Upper lobe of left lung (tissue), 4 donors: ENCODE measurements at regions not wholly inside any gene's neighbourhood (a gene's known extent, or its start where the extent isn't known, plus 50 kb on each side); places are given as distances from the start of the nearest gene placed in this dataset.
"Not testable (repeated sequence)": the region's sequence is repeated elsewhere in the genome, so short reads cannot be mapped to it uniquely, and the experiment has no call there.

Experiments used
- EP300 ChIP-seq, 4 donors: sonication (generic); formaldehyde crosslinking; IDR thresholded peaks; one replicate each; pipeline ENCODE4 v1.5.1; 2017; ENCODE audit warnings: antibody characterized with exemption in 4 of 4, control low read depth in 2 of 4
- POLR2A ChIP-seq, 4 donors: fragments of 450-650 bp; IDR thresholded peaks; one replicate each; pipeline ENCODE4 v1.5.1; 2016 to 2017; ENCODE audit warnings: antibody characterized with exemption in 4 of 4, mild to moderate bottlenecking in 2 of 4
- POLR2AphosphoS5 ChIP-seq, 2 donors: sonication (generic); formaldehyde crosslinking; IDR thresholded peaks; one replicate each; pipeline ENCODE4 v1.5.1; 2017; ENCODE audit warnings: antibody characterized with exemption in 2 of 2
- TF ChIP-seq, protein P1 (sequence below), 6 experiments: fragments of 450-650 bp in 4 of 6; fragments of 200-600 bp in 2 of 6; sonication (generic) in 2 of 6; IDR thresholded peaks; one replicate each; pipeline ENCODE4 v1.5.1; 2016 to 2019; ENCODE audit warnings: antibody characterized with exemption in 6 of 6

DNA sequence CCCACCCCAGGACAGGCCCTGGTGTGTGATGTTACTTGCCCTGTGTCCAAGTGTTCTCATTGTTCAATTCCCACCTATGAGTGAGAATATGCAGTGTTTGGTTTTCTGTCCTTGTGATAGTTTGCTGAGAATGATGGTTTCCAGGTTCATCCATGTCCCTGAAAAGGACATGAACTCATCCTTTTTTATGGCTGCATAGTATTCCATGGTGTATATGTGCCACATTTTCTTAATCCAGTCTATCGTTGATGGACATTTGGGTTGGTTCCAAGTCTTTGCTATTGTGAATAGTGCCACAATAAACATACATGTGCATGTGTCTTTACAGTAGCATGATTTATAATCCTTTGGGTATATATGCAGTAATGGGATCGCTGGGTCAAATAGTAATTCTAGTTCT lies 340.2 kb upstream of the MEIS1 start:
- not testable (repeated sequence) for TF ChIP-seq POLR2A, EP300, POLR2AphosphoS5 (IDR thresholded peaks at IDR 0.05)
- TF ChIP-seq, protein P1, sequence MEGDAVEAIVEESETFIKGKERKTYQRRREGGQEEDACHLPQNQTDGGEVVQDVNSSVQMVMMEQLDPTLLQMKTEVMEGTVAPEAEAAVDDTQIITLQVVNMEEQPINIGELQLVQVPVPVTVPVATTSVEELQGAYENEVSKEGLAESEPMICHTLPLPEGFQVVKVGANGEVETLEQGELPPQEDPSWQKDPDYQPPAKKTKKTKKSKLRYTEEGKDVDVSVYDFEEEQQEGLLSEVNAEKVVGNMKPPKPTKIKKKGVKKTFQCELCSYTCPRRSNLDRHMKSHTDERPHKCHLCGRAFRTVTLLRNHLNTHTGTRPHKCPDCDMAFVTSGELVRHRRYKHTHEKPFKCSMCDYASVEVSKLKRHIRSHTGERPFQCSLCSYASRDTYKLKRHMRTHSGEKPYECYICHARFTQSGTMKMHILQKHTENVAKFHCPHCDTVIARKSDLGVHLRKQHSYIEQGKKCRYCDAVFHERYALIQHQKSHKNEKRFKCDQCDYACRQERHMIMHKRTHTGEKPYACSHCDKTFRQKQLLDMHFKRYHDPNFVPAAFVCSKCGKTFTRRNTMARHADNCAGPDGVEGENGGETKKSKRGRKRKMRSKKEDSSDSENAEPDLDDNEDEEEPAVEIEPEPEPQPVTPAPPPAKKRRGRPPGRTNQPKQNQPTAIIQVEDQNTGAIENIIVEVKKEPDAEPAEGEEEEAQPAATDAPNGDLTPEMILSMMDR (IDR thresholded peaks at IDR 0.05) = not testable (repeated sequence)
